ENCODE measurements at regions not wholly inside any gene's neighbourhood (a gene's known extent, or its start where the extent isn't known, plus 50 kb on each side); places are given as distances from the start of the nearest gene placed in this dataset.
A peak's percentile ranks its signal among the peaks of the same experiment; 100 is the strongest.

GRCh38 chr3:150329408-150329807 is 78.7 kb upstream of the TSC22D2 start:
- Histone ChIP-seq H2AFZ (ENCODE audit: insufficient read depth, low read depth, low read length, poor library complexity, severe bottlenecking) (no peak overlapping the region), H3K9me3 (replicated peaks in 1 of 2; ENCODE audit: control insufficient read depth in 1 of 2, insufficient read depth in 1 of 2, low read length in 2 of 2) (no peaks in the 10 kb centered on the region), H3K27ac (ENCODE audit: low read depth in 1 of 2, low read length in 2 of 2) (no peak overlapping the region), H3K4me2 (replicated peaks; ENCODE audit: extremely low read depth, low read length, poor library complexity, severe bottlenecking) (no peak overlapping the region), H3K9ac (ENCODE audit: insufficient read depth, low read length, poor library complexity, severe bottlenecking) (no peak overlapping the region), H3K4me3 (replicated peaks in 1 of 3; ENCODE audit: low read depth in 2 of 3, low read length in 3 of 3) (no peak overlapping the region), H3K36me3 (replicated peaks in 1 of 2; ENCODE audit: control insufficient read depth in 1 of 2, insufficient read depth in 2 of 2, low read length in 2 of 2) (no peaks in the 10 kb centered on the region), H3K27me3 (ENCODE audit: control insufficient read depth in 2 of 2, insufficient read depth in 2 of 2, low read length in 2 of 2) (no peaks in the 10 kb centered on the region), H4K20me1 (ENCODE audit: insufficient read depth, low read length) (no peaks in the 10 kb centered on the region), H3K4me1 (ENCODE audit: control insufficient read depth in 1 of 2, insufficient read depth in 2 of 2, low read length in 2 of 2) (no peaks in the 10 kb centered on the region), H3K79me2 (ENCODE audit: insufficient read depth, low read length) (no peaks in the 10 kb centered on the region)
- H3K4me1 Mint-ChIP-seq, result no peaks in the 10 kb centered on the region
- H3K9me3 Mint-ChIP-seq, result peaks cover 0 to 1% (median 0%) of the 10 kb centered on the region in 7 donors
- intact Hi-C loops (cut with micrococcal nuclease), result no loop called here
- no peak for TF ChIP-seq CTCF (IDR thresholded peaks at IDR 0.05)
- H3K4me3 Mint-ChIP-seq, result no peak overlapping the region
- peaks cover 0 to 3% (median 0%) of the 10 kb centered on the region in 3 donors for H3K27me3 Mint-ChIP-seq (ENCODE audit: low read depth in 3 of 3)
- WGBS (ENCODE audit: insufficient coverage), result no CpG with 5 or more reads among the region's 1 CpG
- H3K27ac Mint-ChIP-seq, result no peak overlapping the region
- DNase-seq, result peak in 1 of 3 donors; percentile 8
- no peaks in the 10 kb centered on the region for H3K36me3 Mint-ChIP-seq

- no peak overlapping the region for H2AFZ ChIP-seq (ENCODE audit: insufficient read depth, low read depth, low read length, poor library complexity, severe bottlenecking)
- H3K4me1 ChIP-seq (ENCODE audit: control insufficient read depth in 1 of 2, insufficient read depth in 2 of 2, low read length in 2 of 2), result no peaks in the 10 kb centered on the region
- Mint-ChIP-seq H3K27me3 (ENCODE audit: low read depth in 3 of 3) (peaks cover 0 to 3% (median 0%) of the 10 kb centered on the region in 3 donors), H3K9me3 (peaks cover 0 to 1% (median 0%) of the 10 kb centered on the region in 7 donors), H3K4me3 (no peak overlapping the region), H3K4me1 (no peaks in the 10 kb centered on the region), H3K27ac (no peak overlapping the region), H3K36me3 (no peaks in the 10 kb centered on the region)
- TF ChIP-seq CTCF (IDR thresholded peaks at IDR 0.05), result no peak
- no peaks in the 10 kb centered on the region for H3K27me3 ChIP-seq (ENCODE audit: control insufficient read depth in 2 of 2, insufficient read depth in 2 of 2, low read length in 2 of 2)
- H3K9ac ChIP-seq (ENCODE audit: insufficient read depth, low read length, poor library complexity, severe bottlenecking), result no peak overlapping the region
- no peak overlapping the region for H3K4me3 ChIP-seq (replicated peaks in 1 of 3; ENCODE audit: low read depth in 2 of 3, low read length in 3 of 3)
- DNase-seq, result no peak
- WGBS (ENCODE audit: insufficient coverage), result 94% methylated on average over 2 of the region's 2 CpGs
- no peaks in the 10 kb centered on the region for H3K36me3 ChIP-seq (replicated peaks in 1 of 2; ENCODE audit: control insufficient read depth in 1 of 2, insufficient read depth in 2 of 2, low read length in 2 of 2)
- no peak overlapping the region for H3K4me2 ChIP-seq (replicated peaks; ENCODE audit: extremely low read depth, low read length, poor library complexity, severe bottlenecking)
- H3K9me3 ChIP-seq (replicated peaks in 1 of 2; ENCODE audit: control insufficient read depth in 1 of 2, insufficient read depth in 1 of 2, low read length in 2 of 2), result no peaks in the 10 kb centered on the region
- no peaks in the 10 kb centered on the region for H4K20me1 ChIP-seq (ENCODE audit: insufficient read depth, low read length)
- intact Hi-C loops (cut with micrococcal nuclease), result no loop called here
- H3K27ac ChIP-seq (ENCODE audit: low read depth in 1 of 2, low read length in 2 of 2), result no peak overlapping the region
- H3K79me2 ChIP-seq (ENCODE audit: insufficient read depth, low read length), result no peaks in the 10 kb centered on the region
Observed at GRCh38 chr3:150328654-150329040, 79.5 kb upstream of the TSC22D2 start.

All from CD14-positive monocyte (primary cell).